Bronchial epithelial cell (primary cell): ENCODE measurements at regions not wholly inside any gene's neighbourhood (a gene's known extent, or its start where the extent isn't known, plus 50 kb on each side); places are given as distances from the start of the nearest gene placed in this dataset.

Experiments
- DNase-seq: peaks from one replicate; pipeline ENCODE4 v3.0.0-alpha.2; 2010; ENCODE audit warnings: low read depth
- FAIRE-seq: peaks from 2 replicates; lab custom pipeline; 2011; peaks lifted over from hg19 to GRCh38; lab: Jason Lieb, UNC
- H3K27me3 ChIP-seq: 2 replicates; pipeline ENCODE4 v1.5.1; 2011; ENCODE audit warnings: low read length; ENCODE audit not compliant: control insufficient read depth, insufficient read depth
- H3K36me3 ChIP-seq: 2 replicates; pipeline ENCODE4 v1.5.1; 2011; ENCODE audit warnings: low read length; ENCODE audit not compliant: control insufficient read depth, insufficient read depth
- H3K4me3 ChIP-seq: 2 replicates; pipeline ENCODE4 v1.5.1; 2011; ENCODE audit warnings: mild to moderate bottlenecking, low read depth, low read length, control low read depth
- CTCF ChIP-seq: IDR thresholded peaks from 2 replicates; pipeline ENCODE4 v1.5.1; 2011; ENCODE audit warnings: mild to moderate bottlenecking, moderate library complexity, low read length, control low read depth, inconsistent platforms; ENCODE audit not compliant: insufficient read depth, severe bottlenecking

GRCh38 chr2:163338270-163338669 lies 397.5 kb downstream of the FIGN start:
- no peak for DNase-seq
- Histone ChIP-seq H3K36me3 (no peaks in the 10 kb centered on the region), H3K27me3 (no peaks in the 10 kb centered on the region), H3K4me3 (no peak overlapping the region)
- no peak for FAIRE-seq
- no peak for TF ChIP-seq CTCF

- no peak for TF ChIP-seq CTCF
- no peak for DNase-seq
- Histone ChIP-seq H3K27me3 (no peaks in the 10 kb centered on the region), H3K36me3 (no peaks in the 10 kb centered on the region), H3K4me3 (no peak overlapping the region)
- FAIRE-seq = no peak
These were observed 411.1 kb downstream of the FIGN start for GRCh38 chr2:163324677-163325076.

GRCh38 chr2:163319006-163319405 lies 416.8 kb downstream of the FIGN start:
- DNase-seq = peak; percentile 91
- FAIRE-seq = no peak
- no peak overlapping the region for H3K4me3 ChIP-seq

GRCh38 chr2:163314712-163315111 lies 421.1 kb downstream of the FIGN start:
- Histone ChIP-seq H3K4me3 (no peak overlapping the region), H3K36me3 (no peaks in the 10 kb centered on the region), H3K27me3 (no peaks in the 10 kb centered on the region)
- DNase-seq (no peak), FAIRE-seq (no peak)
- TF ChIP-seq CTCF = no peak

More at GRCh38 chr2:163319006-163319405, 416.8 kb downstream of the FIGN start:
- no peaks in the 10 kb centered on the region for H3K27me3 ChIP-seq
- no peaks in the 10 kb centered on the region for H3K36me3 ChIP-seq
- TF ChIP-seq CTCF = no peak

- no peak for DNase-seq
- no peak for TF ChIP-seq CTCF
- Histone ChIP-seq H3K4me3 (no peak overlapping the region), H3K27me3 (no peaks in the 10 kb centered on the region), H3K36me3 (no peaks in the 10 kb centered on the region)
- no peak for FAIRE-seq
These were observed 423.1 kb downstream of the FIGN start for GRCh38 chr2:163312713-163313112.

GRCh38 chr2:163306647-163307046 lies 429.2 kb downstream of the FIGN start:
- no peak overlapping the region for H3K4me3 ChIP-seq
- no peaks in the 10 kb centered on the region for H3K36me3 ChIP-seq
- DNase-seq = no peak
- no peak for TF ChIP-seq CTCF
- FAIRE-seq = no peak
- no peaks in the 10 kb centered on the region for H3K27me3 ChIP-seq
